ENCODE measurements at regions not wholly inside any gene's neighbourhood (a gene's known extent, or its start where the extent isn't known, plus 50 kb on each side); places are given as distances from the start of the nearest gene placed in this dataset.

DNA sequence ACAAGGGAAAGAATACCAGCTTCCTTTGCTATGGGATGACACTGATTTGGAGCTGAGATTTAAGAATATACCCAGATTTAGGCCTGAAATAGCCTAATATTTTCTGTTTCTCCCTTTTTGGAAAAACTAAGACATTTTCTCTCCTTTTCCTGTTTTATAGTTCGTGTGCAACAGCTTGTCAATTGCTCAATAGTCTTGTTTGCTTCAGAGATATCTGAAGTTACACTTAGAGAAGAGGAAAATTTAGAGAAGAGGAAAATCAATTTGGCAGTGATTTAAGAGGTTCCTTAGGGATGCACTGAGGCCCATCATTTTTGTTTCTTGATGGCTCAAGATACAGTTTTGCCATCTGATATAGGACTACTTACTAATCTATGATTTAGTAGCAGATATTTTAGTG, 398.6 kb downstream of the RFPL4B start:
- DNase-seq: no peak

DNA sequence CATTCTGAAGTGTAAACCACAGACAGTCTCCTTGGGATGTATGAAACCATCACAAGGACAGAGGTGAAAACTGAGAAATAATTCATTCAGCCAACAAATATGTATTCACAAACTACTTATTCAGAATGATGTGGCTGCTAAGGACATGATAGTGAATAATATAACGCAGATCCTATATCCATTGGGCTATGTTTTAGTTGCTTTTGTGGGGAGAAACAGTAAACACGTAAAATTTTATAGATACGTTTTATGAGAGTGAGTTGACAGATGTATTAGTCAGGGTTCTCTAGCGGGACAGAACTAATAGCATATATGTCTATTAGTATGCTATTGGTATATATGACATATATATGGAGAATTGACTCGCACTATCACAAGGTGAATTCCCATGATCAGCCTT, 402.5 kb downstream of the RFPL4B start:
- DNase-seq: no peak

DNA sequence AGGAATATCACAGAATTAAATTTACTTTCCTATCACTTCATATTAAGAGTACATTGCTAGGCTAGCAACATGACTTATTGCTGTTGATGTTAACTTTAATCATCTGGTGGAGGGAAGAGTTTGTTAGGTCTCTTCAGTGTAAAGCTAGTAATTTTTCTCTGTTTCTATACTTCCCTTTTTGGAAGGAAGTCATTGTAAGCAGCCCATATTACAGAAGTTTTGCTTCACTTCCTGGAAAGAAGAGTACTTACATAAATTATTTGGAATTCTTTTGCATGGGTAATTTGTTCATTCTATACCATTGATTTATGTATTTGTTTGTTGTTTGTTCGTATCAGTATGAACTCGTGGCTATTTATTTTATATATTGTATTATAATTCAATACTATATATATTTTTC, 405.2 kb downstream of the RFPL4B start:
- DNase-seq: peak; percentile 36

DNA sequence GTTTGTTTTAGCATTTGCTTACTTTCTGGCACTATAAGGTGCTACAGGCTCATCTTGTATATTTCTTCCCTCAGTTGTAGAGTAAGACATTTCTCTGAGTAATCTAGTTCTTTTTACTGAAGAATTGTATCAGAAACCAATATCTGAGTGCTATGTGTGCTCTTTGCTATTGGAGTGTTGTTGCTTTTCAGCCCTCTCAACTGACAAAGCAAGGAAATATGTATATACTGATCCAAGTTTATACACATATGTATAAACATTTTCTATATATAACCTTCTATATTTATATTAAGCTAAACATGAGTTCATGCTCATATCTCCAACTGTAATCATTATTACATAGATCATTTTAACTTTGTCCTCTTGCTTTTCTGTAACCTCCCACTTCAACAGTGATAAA, 405.7 kb downstream of the RFPL4B start:
- no peak for DNase-seq

DNA sequence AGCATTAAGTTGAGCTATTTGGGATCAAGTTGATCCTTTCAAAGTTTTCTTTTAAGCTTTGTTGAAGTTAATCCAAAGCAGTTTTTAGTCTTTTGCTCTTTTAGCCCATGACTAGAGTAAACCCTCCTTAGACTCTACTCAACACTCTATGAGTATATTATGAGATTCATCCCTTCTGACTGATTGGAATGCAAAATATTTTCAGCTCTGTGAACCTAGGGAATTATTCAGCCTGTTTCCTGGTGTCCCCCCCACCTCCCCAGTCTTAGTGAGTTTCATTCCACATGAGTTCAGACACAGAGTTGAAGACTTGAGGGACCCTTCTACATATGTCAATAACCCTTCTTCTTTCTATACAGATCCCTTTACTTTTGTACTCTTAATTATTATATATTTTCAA, 413.7 kb downstream of the RFPL4B start:
- no peak for DNase-seq

DNA sequence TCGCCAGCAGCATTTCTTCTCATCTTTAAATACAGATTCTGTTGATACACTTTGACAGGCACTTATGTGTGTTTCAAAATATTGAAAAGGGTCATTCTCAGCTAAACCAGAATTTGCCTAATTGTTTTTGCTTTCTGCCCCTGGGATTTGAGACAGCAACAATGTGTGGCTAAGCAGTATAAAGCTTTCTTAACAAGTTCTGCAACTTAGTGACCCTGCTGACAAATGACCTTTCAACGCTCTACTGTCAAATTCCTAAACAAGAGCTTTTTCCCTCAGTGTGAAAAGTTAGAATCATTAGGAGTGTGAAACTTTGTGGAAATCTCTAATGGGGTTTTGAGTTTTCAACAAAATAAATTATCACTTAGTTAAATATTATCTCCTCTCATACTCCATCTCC, 414.6 kb downstream of the RFPL4B start:
- DNase-seq: no peak

DNA sequence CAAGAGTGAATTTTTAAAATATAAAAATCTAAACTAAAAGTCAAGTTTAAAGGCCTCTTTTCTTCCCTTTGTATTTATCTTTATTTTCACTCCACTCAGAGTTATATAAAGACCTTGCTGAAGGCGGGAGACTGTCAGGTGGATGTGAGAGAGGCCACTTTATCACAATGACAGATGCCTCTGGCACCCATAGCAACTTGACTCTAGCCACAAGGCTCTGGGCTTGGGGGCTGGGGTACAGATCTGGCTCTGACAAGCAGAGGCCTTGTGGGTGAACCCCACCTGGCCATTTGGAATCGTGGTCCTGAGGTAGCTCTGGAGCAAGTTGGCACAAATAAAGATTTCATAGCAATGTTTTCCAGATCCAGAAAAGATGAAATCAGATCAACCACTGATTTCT, 417.2 kb downstream of the RFPL4B start:
- no peak for DNase-seq

DNA sequence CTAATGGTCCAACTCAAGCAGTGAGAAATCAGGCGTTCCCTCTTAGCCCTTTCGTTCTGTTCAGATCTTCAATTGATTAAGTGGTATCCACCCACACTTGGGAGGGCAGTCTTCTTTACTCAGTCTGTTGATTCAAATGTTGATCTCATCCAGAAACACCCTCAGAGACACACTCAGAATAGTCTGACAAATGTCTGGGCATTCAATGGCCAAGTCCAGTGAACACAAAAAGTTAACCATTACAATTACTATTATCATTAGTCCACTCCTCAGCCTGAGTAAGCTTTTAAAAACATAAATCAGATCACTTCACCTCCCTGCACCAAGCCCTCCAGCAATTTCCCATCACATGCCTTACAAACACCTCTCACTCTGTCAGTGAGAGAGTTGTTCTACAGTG, 423.2 kb downstream of the RFPL4B start:
- DNase-seq: no peak

DNA sequence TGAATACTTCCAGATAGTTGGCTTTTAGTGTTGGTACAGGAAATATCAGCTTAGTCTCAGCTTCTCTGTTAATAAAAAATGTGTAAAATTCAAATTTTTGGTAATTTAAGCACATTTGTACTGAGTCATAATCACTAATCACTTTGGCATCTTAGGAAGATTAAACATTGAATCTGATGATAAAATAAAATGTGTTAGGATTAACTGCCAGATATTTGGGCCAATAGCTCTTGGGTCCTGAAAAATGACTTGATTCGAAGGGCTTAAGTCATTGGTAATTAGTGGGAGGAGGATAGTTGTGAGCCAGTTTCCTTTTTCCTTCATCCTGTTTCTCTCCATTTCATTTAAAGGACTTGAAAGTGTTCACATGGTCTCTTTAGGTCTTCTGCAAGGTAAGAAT, 426.1 kb downstream of the RFPL4B start:
- no peak for DNase-seq

DNA sequence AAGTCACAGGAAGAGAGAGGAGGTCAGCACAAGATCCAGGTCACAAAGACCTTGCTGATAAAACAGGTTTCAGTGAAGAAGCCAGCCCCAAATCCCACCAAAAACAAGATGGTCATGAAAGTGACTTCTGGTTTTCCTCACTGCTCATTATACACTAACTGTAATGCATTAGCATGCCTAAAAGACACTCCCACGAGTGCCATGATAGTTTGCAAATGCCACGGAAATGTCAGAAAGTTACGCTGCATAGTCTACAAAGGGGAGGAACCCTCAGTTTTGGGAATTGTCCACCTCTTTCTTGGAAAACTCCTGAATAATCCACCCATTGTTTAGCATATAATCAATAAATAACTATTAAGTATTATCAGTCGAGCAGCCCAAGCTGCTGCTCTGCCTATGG, 427.2 kb downstream of the RFPL4B start:
- no peak for DNase-seq

DNA sequence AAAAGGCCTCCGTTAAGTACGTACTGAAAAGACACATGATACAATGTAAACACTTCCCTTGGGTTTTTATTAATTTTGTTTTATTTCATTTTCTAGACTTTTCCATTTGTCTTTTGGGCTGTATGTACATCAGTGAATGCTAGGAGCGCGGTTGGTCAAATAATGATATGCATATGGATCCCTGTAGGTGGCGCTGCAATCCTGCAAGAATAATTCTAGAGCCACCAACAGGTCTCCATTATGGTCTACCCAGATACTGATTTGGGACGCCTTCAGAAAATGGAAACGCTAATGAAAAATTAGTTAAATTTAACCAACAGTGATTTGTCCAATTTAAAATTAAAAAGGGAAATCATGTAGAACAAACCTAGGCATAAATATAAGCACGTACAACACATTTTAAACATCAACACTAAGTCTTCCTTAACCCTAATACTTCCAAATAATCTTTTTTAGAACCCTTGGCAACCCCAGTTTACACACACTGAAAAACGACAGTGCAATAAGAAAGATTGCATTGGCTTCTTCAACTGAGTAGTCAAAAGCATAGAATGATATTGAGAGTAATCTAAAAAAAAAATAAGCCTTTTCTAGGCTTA, 433.5 kb downstream of the RFPL4B start:
- peak; percentile 46 for DNase-seq

DNA sequence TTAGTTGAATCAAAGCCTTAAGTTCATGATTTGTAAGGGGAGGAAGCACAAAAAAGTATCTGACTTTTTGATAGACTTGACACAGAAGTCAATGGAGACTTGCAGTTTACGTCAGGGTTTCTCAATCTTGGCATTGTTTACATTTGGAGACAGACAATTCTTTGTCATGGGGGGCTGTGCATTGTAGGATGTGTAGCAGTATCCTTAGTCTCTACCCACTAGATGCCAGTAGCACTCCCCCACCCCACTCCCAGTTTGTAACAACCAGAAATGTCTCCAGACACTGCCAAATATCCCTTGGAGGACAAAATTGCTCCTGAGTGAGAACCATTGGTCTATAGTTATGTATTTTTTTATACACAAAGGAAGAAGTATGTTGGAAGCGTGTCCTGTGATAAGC, 434.1 kb downstream of the RFPL4B start:
- no peak for DNase-seq

DNA sequence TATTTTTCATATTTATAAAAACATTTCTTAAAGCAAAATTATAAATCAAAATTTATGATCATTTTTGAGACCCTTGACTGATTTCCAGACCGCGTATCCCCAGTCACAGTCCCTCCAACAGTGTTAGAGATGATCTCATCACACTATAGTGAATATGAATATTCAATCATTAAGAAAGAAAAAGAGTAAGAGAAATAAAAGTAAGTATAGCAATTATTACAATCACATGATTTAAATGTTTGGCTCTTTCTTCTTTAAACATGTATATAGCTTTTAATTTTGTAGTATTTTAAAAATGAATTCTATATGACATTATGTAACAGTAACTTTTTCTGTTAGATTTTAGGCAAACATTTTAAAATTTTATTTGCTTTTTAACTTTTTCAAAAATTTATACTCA, 438.3 kb downstream of the RFPL4B start:
- DNase-seq: no peak

DNA sequence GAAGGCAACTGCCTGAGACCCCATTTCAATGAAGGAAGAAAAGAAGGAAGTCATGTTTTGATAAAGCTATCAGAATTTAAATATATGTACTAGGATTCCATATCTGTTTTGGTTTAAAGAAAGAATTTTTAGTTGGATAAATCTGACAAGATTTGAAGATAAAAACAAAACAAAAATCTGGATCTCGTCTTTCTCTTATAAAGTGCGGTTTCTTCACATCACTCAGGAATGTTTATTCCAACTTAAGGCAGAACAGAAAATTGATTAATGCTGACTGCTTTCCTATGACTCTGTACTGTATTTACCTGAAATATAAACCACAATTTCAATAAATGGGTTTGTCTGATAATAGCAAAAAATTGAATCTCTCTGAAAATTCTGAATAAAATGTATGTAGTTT, 439.7 kb downstream of the RFPL4B start:
- no peak for DNase-seq

DNA sequence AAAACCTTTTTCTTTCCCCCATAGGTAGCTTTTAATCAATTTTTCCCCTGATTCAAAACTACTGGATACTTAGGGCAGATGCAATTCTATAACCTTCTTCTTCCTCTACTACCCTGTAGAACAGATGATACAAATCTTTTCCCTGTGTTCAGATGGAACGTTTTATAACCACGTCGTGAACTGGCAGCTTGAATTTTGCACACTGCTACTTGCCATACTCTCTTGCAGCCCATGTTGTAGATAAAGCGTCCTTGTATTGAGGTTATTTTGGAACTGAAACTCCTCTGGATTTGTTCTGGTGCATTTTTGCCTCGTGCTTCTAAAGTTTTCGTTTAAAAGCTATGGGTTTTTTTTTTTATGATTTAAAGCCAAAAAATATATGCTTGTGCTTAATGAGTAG, 440.2 kb downstream of the RFPL4B start:
- no peak for DNase-seq

DNA sequence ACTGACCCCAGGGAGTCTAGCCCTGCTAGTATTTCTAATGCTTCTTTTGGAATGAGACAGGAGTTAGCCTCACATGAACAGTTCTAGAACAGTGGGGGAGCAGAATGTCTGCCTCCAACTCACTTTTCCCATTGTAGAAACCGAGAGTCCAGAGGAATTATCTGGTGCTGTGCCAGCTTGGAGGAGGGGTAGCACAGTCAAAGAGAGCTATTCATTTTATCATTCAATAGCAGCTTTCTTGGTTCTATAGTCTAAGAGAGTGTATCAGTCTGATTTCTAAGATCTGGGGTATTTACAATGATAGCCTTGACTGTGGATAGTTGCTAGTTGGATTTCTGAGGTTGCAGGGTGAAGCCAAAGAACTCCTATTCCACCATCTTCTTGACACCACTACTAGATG, 448.2 kb downstream of the RFPL4B start:
- no peak for DNase-seq

DNA sequence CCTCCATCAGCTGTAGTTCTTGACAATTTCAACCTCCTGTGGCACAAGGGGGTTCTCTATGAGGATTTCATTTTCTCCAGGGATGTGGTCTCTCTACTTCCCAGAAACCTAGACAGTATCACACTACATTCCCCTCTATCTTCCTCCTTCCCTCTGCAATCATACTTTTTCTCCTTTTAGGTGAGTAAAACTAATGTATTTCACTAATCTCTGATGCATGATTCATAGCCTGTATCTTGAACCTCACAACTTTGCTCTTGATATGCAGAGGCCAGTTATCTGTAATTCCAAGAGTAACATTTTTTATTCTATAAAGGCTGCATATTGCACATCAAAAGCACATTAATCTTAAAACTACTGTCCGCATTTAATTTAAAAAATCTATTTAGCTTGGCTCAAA, 449.6 kb downstream of the RFPL4B start:
- DNase-seq: no peak

DNA sequence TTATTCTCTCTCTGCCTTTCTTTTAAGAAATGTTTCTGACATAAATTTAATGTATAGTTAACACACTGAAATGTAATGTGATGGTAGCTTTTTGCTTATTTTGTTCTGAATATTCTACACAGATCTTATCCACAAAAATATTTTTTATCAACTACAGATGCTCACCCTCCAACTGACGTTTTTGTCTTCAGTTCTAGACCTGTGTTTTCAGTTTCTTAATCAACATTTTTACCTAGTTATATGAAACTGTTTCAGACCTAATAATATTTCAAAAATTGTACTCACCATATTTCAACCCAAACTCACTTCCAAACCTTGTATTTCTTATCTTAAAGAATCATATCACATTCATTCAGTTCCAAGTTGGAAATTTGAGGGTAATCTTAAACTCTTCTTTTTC, 452.8 kb downstream of the RFPL4B start:
- no peak for DNase-seq

DNA sequence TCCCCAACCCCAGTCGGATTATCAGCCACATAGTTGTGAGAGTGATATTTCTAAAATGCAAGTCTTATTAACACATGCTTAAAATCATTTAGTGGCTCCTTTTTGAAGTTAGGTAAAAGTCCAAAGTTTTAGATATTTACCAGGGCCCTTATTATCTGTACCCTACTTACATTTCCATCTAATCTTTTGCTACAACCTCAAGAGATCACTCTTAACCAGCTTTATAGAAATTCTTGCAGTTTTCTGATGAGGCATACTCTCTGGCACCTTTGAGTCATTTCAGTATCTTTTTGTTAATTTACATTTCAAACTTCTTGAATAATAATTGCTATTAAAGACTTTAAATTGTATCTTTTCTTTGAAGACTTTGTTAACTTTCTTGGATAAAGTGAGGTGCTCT, 453.3 kb downstream of the RFPL4B start:
- no peak for DNase-seq

DNA sequence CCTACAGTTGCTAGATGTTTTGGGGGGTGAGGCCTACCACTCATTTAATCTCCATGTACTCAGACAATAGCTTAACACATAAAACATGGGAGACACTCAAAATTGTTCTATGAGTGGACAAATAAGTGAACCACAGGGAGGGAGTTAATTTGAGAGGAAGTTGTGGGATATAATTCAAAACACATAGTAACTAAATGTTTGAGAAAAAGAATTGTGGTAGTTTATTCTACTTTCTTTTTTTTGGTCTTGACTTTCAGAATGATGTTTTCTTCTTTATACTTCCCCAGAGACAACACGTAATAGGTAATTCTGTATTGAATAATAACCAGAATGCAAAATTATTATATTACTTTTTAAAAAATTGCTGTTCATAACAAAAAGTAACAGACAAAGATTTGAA, 453.8 kb downstream of the RFPL4B start:
- no peak for DNase-seq

DNA sequence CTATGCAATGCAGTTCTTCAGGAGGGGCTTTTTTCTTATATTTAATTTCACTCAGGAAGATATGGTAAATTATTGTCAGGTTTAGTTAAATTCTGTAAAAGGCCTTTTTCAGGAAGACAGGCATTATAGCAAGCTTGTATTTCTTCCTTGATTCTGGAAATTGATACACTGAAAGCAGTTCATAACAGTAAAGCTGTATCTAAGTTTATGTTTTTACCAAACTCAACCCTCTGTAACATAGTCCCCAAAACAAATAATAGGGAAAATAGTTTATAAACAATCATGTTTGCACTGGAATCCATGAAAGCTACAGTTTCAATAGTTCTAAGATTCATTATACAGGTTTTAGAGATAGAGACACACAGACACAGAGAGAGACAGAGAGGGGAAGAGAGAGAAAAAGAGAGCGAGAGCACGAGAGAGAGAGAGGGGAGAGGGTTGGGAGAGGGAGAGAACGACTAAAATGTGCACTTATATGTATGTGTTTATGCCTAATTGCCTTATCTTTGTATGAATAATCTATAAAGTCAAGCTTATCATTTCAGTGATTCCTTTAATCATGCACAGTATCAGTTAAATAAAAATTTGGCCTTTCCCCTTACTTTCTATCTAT, 454.4 kb downstream of the RFPL4B start:
- no peak for DNase-seq

DNA sequence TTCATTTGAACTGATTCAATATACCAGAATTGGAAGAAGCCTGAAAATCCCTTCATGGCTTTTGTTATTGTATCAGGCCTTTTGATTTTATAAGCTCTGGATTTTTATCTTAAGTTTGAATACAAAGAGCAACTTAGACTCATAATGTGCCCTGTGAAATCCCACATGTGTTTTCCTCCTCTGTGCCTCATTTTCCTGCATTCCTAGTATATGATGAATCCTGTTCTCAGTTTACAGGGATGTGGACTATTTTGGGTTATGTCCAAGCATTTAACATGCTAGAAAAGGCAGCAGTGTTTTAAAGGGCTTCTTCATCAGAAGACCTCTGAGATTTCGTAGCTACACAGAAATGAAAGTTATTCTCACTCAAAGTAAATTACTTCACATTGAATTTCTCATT, 455.0 kb downstream of the RFPL4B start:
- DNase-seq: no peak

DNA sequence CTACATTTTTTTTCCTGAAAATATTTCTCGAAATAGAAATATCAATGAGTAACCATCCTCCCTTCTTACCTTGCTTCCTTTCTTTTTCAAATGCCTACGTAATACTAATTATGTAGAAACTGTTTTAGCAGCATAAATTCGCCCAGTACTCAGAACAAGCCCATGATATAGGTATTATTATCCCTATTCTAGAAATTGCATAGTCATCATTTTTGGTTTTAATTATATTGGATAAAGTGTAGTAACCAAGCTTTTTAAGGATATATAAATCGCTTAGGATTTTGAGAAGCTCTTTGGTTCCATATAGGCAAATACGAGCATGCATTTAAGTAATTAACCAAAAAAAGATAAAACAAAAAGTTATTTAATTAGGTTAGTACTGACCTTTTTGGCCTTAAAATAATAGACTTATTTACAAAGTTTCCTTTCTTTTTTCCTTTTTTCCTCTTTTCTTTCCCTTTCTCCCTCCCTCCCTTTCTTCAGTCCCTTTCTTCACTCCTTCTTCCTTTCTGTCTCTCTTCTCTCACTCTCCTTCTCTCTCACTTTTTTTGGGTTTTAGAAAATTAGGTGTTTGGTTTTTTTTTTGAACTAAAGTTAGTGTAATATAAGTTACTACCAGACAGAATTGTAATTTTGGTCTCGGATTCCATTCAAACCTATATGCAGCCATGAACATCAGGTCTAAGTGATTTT, 457.7 kb downstream of the RFPL4B start:
- no peak for DNase-seq

DNA sequence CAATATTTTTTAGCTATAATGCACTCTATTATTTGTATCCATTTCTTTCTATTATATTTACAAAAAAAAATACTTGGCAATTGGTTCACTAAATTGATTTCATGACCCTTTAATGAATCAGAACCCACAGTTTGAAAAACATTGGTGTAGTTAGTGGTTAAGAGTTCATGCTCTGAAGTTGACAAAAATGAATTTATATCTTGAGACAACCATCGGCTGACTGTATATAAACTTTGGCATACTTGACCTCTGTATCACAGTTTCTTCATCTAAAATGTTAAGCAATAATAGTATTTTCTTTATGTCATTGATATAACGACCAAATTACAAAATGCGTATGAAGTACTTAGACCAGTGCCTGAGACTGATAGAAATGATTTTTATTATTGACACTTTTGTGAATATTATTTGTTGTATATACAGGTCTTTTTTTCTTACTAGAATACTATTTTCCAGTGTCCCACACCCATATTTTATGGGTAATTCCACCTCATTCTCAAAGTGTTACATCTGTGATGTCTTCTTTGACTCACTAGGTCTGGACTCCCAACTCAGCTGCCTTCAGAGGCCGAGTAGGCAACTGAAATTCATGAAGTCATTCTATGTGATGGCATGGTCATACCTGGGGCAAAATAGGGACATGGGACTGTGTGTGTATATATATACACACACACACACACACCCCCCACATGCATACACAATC, 459.2 kb downstream of the RFPL4B start:
- no peak for DNase-seq

Measured in MV-4-11 (cell line).